ENCODE measurements at regions not wholly inside any gene's neighbourhood (a gene's known extent, or its start where the extent isn't known, plus 50 kb on each side); places are given as distances from the start of the nearest gene placed in this dataset.

DNA sequence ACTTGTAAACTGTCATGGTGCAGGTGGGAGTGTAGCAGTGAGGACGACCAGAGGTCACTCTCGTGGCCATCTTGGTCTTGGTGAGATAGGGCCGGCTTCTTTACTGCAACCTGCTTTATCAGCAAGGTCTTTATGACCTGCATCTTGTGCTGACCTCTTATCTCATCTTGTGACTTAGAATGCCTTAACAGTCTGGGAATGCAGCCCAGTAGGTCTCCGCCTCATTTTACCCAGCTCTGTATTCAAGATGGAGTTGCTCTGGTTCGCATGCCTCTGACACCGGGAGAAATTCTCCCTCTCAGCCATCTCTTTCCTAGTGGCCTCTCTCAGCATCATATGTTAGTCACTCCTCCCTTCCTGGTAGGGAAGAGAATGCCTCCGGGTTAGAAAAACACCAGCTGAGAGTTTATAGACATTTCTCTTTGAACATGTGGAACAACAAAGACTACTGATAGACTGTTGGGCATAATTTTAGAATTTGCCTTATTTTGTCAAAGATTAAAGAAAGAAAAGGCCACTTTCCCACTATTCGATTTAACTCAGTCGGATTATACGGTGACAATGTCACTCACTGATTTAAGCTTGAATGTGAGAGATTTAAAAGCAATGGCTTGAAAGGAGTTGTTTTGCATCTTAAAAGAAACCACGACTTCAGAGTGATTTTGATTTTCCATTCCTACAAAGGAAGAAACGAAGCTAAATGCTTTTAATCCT is 67.9 kb upstream of the SNX9 start:
- TF ChIP-seq, protein P1, sequence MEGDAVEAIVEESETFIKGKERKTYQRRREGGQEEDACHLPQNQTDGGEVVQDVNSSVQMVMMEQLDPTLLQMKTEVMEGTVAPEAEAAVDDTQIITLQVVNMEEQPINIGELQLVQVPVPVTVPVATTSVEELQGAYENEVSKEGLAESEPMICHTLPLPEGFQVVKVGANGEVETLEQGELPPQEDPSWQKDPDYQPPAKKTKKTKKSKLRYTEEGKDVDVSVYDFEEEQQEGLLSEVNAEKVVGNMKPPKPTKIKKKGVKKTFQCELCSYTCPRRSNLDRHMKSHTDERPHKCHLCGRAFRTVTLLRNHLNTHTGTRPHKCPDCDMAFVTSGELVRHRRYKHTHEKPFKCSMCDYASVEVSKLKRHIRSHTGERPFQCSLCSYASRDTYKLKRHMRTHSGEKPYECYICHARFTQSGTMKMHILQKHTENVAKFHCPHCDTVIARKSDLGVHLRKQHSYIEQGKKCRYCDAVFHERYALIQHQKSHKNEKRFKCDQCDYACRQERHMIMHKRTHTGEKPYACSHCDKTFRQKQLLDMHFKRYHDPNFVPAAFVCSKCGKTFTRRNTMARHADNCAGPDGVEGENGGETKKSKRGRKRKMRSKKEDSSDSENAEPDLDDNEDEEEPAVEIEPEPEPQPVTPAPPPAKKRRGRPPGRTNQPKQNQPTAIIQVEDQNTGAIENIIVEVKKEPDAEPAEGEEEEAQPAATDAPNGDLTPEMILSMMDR (conservative IDR thresholded peaks at IDR 0.05; ENCODE audit: low read length) = no peak
- no peak for TF ChIP-seq EZH2phosphoT487 (IDR thresholded peaks at IDR 0.05; ENCODE audit: borderline replicate concordance)
